D721Med (cell line): ENCODE measurements at regions not wholly inside any gene's neighbourhood (a gene's known extent, or its start where the extent isn't known, plus 50 kb on each side); places are given as distances from the start of the nearest gene placed in this dataset.
"Not testable (repeated sequence)": the region's sequence is repeated elsewhere in the genome, so short reads cannot be mapped to it uniquely, and the experiment has no call there.

Source experiments
- DNase-seq: peaks from one replicate; pipeline ENCODE4 v3.0.0; 2011; ENCODE audit warnings: low spot score; ENCODE audit not compliant: insufficient read length
- FAIRE-seq: peaks from 2 replicates; lab custom pipeline; 2011; peaks lifted over from hg19 to GRCh38; lab: Jason Lieb, UNC
- TF ChIP-seq, protein P1 (sequence below): IDR thresholded peaks from 2 replicates; pipeline ENCODE4 v1.5.1; 2012; ENCODE audit warnings: mild to moderate bottlenecking, control low read depth; ENCODE audit not compliant: insufficient read depth; ENCODE audit errors: missing control alignments

DNA sequence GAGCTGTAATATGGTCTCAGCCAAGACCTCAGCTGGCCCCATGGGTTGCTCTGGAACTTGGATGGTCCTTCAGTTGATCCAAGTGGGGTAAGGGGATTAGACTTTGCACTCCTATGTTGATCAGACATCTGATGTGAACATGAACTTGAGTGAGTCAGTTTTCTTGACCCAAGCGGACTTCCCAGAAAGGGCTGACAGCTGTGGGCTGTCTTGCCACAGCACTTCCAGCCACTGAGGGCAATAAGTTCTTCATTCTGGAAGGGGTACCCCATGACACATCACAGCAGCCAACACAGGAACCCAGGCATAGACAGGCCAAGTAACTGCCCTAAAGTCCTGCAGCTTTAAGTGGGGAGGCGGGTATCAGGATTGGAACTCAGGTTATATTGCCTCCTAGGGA is 93.9 kb upstream of the USP24 start:
- FAIRE-seq (no peak), DNase-seq (no peak)
- TF ChIP-seq, protein P1, sequence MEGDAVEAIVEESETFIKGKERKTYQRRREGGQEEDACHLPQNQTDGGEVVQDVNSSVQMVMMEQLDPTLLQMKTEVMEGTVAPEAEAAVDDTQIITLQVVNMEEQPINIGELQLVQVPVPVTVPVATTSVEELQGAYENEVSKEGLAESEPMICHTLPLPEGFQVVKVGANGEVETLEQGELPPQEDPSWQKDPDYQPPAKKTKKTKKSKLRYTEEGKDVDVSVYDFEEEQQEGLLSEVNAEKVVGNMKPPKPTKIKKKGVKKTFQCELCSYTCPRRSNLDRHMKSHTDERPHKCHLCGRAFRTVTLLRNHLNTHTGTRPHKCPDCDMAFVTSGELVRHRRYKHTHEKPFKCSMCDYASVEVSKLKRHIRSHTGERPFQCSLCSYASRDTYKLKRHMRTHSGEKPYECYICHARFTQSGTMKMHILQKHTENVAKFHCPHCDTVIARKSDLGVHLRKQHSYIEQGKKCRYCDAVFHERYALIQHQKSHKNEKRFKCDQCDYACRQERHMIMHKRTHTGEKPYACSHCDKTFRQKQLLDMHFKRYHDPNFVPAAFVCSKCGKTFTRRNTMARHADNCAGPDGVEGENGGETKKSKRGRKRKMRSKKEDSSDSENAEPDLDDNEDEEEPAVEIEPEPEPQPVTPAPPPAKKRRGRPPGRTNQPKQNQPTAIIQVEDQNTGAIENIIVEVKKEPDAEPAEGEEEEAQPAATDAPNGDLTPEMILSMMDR, result no peak

DNA sequence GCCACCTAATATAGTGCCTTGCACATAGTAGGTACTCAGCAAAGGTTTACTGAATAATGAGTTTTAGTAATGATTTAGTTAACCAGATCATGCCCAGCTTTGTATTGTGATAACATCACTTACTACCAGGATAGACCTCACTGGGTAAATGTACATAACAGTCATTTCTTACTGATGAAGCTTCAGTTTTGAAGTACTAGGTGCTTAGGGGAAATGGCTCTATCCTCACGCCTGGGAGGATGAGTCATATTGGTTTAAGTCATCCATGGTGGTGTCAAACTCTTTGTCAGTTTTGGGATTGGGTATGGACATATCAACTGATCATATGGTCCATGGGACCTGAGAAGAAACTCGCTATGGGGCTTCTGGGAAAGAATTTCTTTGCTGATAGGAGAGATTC is 90.6 kb upstream of the USP24 start:
- DNase-seq (no peak), FAIRE-seq (no peak)
- TF ChIP-seq, protein P1, result no peak

DNA sequence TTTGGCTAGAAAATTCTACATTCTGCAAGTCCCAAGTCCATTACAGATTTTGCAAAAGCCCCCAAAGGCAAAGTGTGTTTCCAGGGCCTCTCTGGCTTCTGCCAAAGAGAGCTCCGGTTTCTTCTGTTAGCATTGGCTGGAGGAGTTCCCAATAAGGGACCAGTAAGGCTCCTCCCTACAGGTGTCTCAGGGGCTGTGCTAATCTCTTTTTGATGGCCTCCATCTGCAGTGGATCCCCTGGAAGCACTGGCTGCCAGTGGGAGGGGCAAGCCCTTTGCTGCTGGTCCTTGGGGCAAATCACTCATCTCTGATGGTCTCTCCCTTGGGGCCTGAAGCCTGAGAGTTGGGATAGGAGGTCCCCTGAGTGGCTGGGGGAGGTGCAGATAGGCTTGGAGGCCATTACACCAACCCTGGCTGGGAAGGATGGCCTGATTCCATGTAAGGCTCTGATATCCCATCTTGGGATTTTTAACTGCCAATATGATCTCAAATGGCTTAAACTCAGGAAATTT is 89.1 kb upstream of the USP24 start:
- TF ChIP-seq, protein P1, result no peak
- no peak for DNase-seq
- FAIRE-seq, result no peak

DNA sequence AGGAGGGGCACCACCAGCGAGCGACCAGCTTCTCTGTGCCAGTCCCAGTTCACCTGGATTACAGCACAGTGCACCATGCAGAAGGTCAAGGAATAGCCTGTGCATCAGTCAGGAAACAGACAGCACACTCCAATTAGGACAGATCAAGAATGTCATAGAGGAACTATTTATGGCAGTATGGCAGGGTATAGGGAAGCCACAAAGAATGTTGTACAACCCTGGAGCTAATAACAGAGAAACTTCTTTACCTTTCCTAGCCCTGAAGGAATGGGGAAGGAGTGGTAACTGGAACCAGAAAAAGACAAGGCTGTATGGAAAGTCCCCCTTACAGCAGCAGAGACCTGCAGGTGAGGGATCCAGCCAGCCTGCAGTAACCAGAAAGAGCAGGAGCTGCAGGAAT is 87.8 kb upstream of the USP24 start:
- FAIRE-seq (no peak), DNase-seq (no peak)
- TF ChIP-seq, protein P1, result no peak

DNA sequence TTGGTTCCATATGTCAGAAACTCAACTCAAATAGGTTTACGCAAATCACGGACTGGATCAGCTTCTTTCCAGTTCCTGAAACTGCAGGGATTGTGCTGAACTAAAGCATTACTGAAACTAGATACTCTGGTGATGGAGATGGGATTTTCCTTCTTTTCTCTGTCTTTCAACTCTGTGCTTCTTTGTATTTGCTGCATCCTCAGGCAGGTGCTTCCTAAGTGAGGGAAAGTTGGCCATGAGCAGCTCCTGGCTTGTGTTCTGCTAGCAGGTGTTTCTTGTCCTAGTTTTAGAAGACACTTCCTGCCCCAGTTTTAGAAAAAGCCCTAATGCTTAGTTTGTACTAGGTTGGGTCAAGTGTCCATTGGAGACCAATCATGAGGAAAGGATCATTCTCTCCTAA is 86.7 kb upstream of the USP24 start:
- TF ChIP-seq, protein P1, result no peak
- DNase-seq (no peak), FAIRE-seq (no peak)

DNA sequence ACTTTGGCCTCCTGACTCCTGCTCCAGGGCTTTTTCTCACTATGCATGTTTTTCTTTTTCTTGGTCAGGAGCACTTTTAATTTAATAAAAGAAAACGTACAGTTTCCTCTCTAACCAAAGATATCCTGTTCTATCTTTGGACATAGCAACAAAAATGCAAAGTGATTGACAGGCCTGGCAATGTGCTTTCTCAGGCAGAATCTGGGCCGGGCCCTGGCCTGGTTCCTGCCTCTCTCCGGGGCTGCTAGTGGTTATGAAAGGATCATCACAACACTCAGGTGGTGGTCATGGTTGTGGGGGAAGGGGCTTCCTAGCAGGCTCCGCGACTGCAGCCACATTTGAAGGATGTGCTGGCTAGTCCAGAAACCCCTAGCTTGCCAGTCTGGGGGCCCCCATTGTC is 85.8 kb upstream of the USP24 start:
- no peak for FAIRE-seq
- DNase-seq, result no peak
- TF ChIP-seq, protein P1, result no peak

DNA sequence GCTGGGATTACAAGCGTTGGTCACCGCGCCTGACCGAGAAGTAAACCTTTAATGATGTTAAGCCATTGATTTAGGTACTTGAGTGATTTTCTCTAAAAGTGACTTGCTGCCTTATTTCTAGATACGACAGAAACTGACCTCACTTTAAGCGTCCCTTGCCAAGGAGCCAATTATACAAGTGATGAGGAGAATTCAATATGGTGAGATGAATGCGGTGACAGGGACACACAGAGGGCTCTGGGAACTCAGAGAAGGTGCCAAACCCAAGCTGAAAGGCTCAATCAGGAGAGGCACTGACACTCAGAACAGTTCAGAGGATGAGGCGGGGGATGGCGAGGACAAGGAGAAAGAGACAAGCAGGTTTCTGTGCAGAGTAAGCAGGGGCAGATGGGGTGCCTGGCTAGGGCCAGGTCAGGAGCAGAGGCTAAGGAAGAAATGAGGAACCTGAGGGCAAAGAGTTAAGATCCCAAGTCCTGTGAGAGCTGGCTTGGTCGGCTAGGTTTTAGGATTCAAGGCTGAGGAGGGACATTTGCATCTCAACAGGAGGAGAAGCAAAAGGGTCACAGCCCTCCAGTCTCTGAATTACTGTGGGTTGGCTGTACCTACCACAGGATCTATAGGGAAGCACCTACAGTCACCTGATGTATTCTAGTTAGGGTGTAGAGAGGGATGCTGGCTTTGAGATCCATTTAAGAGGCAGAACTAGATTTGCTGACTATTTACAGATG is 83.2 kb upstream of the USP24 start:
- TF ChIP-seq, protein P1, result no peak
- DNase-seq (no peak), FAIRE-seq (no peak)

DNA sequence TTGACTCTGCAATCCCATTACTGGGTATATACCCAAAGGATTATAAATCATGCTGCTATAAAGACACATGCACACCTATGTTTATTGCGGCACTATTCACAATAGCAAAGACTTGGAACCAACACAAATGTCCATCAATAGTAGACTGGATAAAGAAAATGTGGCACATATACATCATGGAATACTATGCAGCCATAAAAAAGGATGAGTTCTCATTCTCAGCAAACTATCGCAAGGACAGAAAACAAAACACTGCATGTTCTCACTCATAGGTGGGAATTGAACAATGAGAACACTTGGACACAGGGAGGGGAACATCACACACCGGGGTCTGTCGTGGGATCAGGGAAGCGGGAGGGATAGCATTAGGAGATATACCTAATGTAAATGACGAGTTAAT is 81.1 kb upstream of the USP24 start:
- DNase-seq, FAIRE-seq: not testable (repeated sequence)
